ENCODE measurements at regions not wholly inside any gene's neighbourhood (a gene's known extent, or its start where the extent isn't known, plus 50 kb on each side); places are given as distances from the start of the nearest gene placed in this dataset.

- no peak overlapping the region for H3K4me2 ChIP-seq (ENCODE audit: unreplicated experiment)
- H3K9me3 ChIP-seq (ENCODE audit: low read depth) = no peaks in the 10 kb centered on the region
- H3K27ac ChIP-seq = no peak overlapping the region
- in situ Hi-C loops (cut with MboI) = no loop called here
- no peaks in the 10 kb centered on the region for H3K36me3 ChIP-seq (ENCODE audit: low read depth)
- H3F3A ChIP-seq (ENCODE audit: insufficient read depth) = peaks cover 15% of the 10 kb centered on the region
- H3K27me3 ChIP-seq (replicated peaks; ENCODE audit: insufficient read depth) = no peaks in the 10 kb centered on the region
- peaks cover 26% of the 10 kb centered on the region for H3K4me1 ChIP-seq (ENCODE audit: insufficient read depth)
- 54 to 60% methylated on average over 2 of the region's 2 CpGs for whole genome bisulfite sequencing, 2 experiments (ENCODE audit: low coverage in 1 of 2, low lambda C conversion rate in 2 of 2, missing lambda C conversion rate in 2 of 2)
- no peak for TF ChIP-seq EZH2phosphoT487 (IDR thresholded peaks at IDR 0.05; ENCODE audit: insufficient read depth, low read depth)
- no peak for TF ChIP-seq EZH2 (IDR thresholded peaks at IDR 0.05; ENCODE audit: insufficient read depth, poor library complexity, severe bottlenecking)
- H3K4me3 ChIP-seq = no peak overlapping the region
- no peak for DNase-seq
- H3K79me2 ChIP-seq (ENCODE audit: insufficient read depth) = no peaks in the 10 kb centered on the region
- no peak overlapping the region for H2AFZ ChIP-seq
- H4K20me1 ChIP-seq (ENCODE audit: insufficient read depth) = no peaks in the 10 kb centered on the region
- H3K9me2 ChIP-seq (ENCODE audit: insufficient read depth) = no peaks in the 10 kb centered on the region
- H3K9ac ChIP-seq = no peak overlapping the region
These were observed 185.5 kb downstream of the SATB1 start for GRCh38 chr3:18239674-18240073.

- H3K27me3 ChIP-seq (replicated peaks; ENCODE audit: insufficient read depth) = no peaks in the 10 kb centered on the region
- TF ChIP-seq EZH2 (IDR thresholded peaks at IDR 0.05; ENCODE audit: insufficient read depth, poor library complexity, severe bottlenecking) (no peak), EZH2phosphoT487 (IDR thresholded peaks at IDR 0.05; ENCODE audit: insufficient read depth, low read depth) (no peak)
- H3F3A ChIP-seq (ENCODE audit: insufficient read depth) = peaks cover 15% of the 10 kb centered on the region
- H2AFZ ChIP-seq = no peak overlapping the region
- H3K36me3 ChIP-seq (ENCODE audit: low read depth) = no peaks in the 10 kb centered on the region
- WGBS, 2 experiments (ENCODE audit: low coverage in 1 of 2, low lambda C conversion rate in 2 of 2, missing lambda C conversion rate in 2 of 2) = 50 to 61% methylated on average over 3 of the region's 3 CpGs
- H4K20me1 ChIP-seq (ENCODE audit: insufficient read depth) = no peaks in the 10 kb centered on the region
- no peak for DNase-seq
- peaks cover 26% of the 10 kb centered on the region for H3K4me1 ChIP-seq (ENCODE audit: insufficient read depth)
- H3K9me2 ChIP-seq (ENCODE audit: insufficient read depth) = no peaks in the 10 kb centered on the region
- H3K9me3 ChIP-seq (ENCODE audit: low read depth) = no peaks in the 10 kb centered on the region
- no peaks in the 10 kb centered on the region for H3K79me2 ChIP-seq (ENCODE audit: insufficient read depth)
- H3K9ac ChIP-seq = no peak overlapping the region
- H3K4me2 ChIP-seq (ENCODE audit: unreplicated experiment) = no peak overlapping the region
- in situ Hi-C loops (cut with MboI) = no loop called here
- no peak overlapping the region for H3K27ac ChIP-seq
- H3K4me3 ChIP-seq = no peak overlapping the region
These were observed 186.3 kb downstream of the SATB1 start for GRCh38 chr3:18238746-18239331.

- Histone ChIP-seq H3K4me3 (no peak overlapping the region), H3K27me3 (replicated peaks; ENCODE audit: insufficient read depth) (no peaks in the 10 kb centered on the region), H3K4me1 (ENCODE audit: insufficient read depth) (peaks cover 26% of the 10 kb centered on the region), H2AFZ (no peak overlapping the region), H3K79me2 (ENCODE audit: insufficient read depth) (no peaks in the 10 kb centered on the region), H4K20me1 (ENCODE audit: insufficient read depth) (no peaks in the 10 kb centered on the region), H3K36me3 (ENCODE audit: low read depth) (no peaks in the 10 kb centered on the region), H3K27ac (no peak overlapping the region), H3K9me3 (ENCODE audit: low read depth) (no peaks in the 10 kb centered on the region), H3F3A (ENCODE audit: insufficient read depth) (peaks cover 15% of the 10 kb centered on the region), H3K9ac (no peak overlapping the region), H3K9me2 (ENCODE audit: insufficient read depth) (no peaks in the 10 kb centered on the region), H3K4me2 (ENCODE audit: unreplicated experiment) (no peak overlapping the region)
- WGBS, 2 experiments (ENCODE audit: low coverage in 1 of 2, low lambda C conversion rate in 2 of 2, missing lambda C conversion rate in 2 of 2) = 55 to 70% methylated on average over 2 of the region's 2 CpGs
- in situ Hi-C loops (cut with MboI) = no loop called here
- TF ChIP-seq EZH2 (IDR thresholded peaks at IDR 0.05; ENCODE audit: insufficient read depth, poor library complexity, severe bottlenecking) = no peak
- no peak for TF ChIP-seq EZH2phosphoT487 (IDR thresholded peaks at IDR 0.05; ENCODE audit: insufficient read depth, low read depth)
- no peak for DNase-seq
These were observed 186.8 kb downstream of the SATB1 start for GRCh38 chr3:18238332-18238731.

- in situ Hi-C loops (cut with MboI) = no loop called here
These were observed 187.7 kb downstream of the SATB1 start for GRCh38 chr3:18237251-18238005.

More at GRCh38 chr3:18237251-18238005, 187.7 kb downstream of the SATB1 start:
- Histone ChIP-seq H3K9ac (no peak overlapping the region), H3K79me2 (ENCODE audit: insufficient read depth) (no peaks in the 10 kb centered on the region), H3K4me3 (0 out of 2 replicates have a peak overlapping the region, but pooled peaks have one; percentile 23), H3F3A (ENCODE audit: insufficient read depth) (peaks cover 15% of the 10 kb centered on the region), H4K20me1 (ENCODE audit: insufficient read depth) (no peaks in the 10 kb centered on the region), H2AFZ (peak overlapping the region; percentile 62), H3K27ac (peak overlapping the region; percentile 26; the same call in 1 of the 2 replicates), H3K36me3 (ENCODE audit: low read depth) (no peaks in the 10 kb centered on the region), H3K9me2 (ENCODE audit: insufficient read depth) (no peaks in the 10 kb centered on the region), H3K27me3 (replicated peaks; ENCODE audit: insufficient read depth) (no peaks in the 10 kb centered on the region), H3K4me1 (ENCODE audit: insufficient read depth) (peaks cover 26% of the 10 kb centered on the region), H3K9me3 (ENCODE audit: low read depth) (no peaks in the 10 kb centered on the region), H3K4me2 (ENCODE audit: unreplicated experiment) (peak overlapping the region; percentile 38)
- TF ChIP-seq EZH2 (IDR thresholded peaks at IDR 0.05; ENCODE audit: insufficient read depth, poor library complexity, severe bottlenecking) (no peak), EZH2phosphoT487 (IDR thresholded peaks at IDR 0.05; ENCODE audit: insufficient read depth, low read depth) (no peak)
- WGBS, 2 experiments (ENCODE audit: low coverage in 1 of 2, low lambda C conversion rate in 2 of 2, missing lambda C conversion rate in 2 of 2) = 26 to 29% methylated on average over 5 of the region's 5 CpGs
- peak; percentile 89 for DNase-seq
